ENCODE measurements at regions not wholly inside any gene's neighbourhood (a gene's known extent, or its start where the extent isn't known, plus 50 kb on each side); places are given as distances from the start of the nearest gene placed in this dataset.

DNA sequence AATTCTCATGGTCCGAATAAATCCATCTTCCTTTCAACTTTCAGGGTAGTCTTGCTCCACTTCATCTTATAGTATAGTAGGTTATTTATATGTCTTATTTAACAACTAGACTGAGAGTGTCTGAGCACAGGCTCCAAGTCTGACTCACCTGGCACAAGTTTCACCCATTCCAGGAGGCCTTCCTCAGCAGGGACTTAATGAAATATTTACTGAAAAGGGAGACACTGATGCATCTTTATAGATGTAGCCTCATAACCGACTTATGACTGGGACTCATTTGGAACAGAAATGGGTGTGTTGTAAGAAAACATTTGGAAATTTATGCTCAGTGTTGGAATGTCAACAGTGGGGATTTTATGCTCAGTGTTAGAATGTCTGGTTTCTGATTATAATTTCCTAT is 59.9 kb downstream of the CH25H start:
- Histone ChIP-seq H3K27ac (no peak overlapping the region), H3K36me3 (no peaks in the 10 kb centered on the region), H3K9me3 (peaks cover 0 to 5% (median 0%) of the 10 kb centered on the region in 8 donors), H3K27me3 (replicated peaks in 1 of 7) (no peaks in the 10 kb centered on the region), H3K4me3 (no peak overlapping the region), H3K4me1 (no peaks in the 10 kb centered on the region)
- no peak for DNase-seq
- 90 to 100% (median 97%) methylated on average over 2 of the region's 2 CpGs for WGBS, 5 donors
- TF ChIP-seq POLR2AphosphoS5 (IDR thresholded peaks at IDR 0.05), result no peak
- no peak for TF ChIP-seq POLR2A (IDR thresholded peaks at IDR 0.05)
- TF ChIP-seq CTCF (IDR thresholded peaks at IDR 0.05 in 8 of 11, conservative IDR thresholded peaks at IDR 0.05 in 3 of 11), result no peak
- intact Hi-C loops (cut with DNase I; ENCODE audit: low total_unique reads), result no loop called here

- TF ChIP-seq POLR2A (IDR thresholded peaks at IDR 0.05) (no peak), POLR2AphosphoS5 (IDR thresholded peaks at IDR 0.05) (no peak), CTCF (IDR thresholded peaks at IDR 0.05 in 8 of 11, conservative IDR thresholded peaks at IDR 0.05 in 3 of 11) (no peak)
- Histone ChIP-seq H3K27ac (peak overlapping the region in 5 of 8 donors; percentile 2 to 59 (median 34)), H3K4me3 (no peak overlapping the region), H3K27me3 (replicated peaks in 1 of 7) (no peaks in the 10 kb centered on the region), H3K36me3 (no peaks in the 10 kb centered on the region), H3K4me1 (no peaks in the 10 kb centered on the region), H3K9me3 (peaks cover 0 to 5% (median 0%) of the 10 kb centered on the region in 8 donors)
- DNase-seq, result no peak
- 29 to 37% (median 31%) methylated on average over 4 of the region's 4 CpGs for WGBS, 5 donors
- intact Hi-C loops (cut with DNase I; ENCODE audit: low total_unique reads), result no loop called here
Measured at GRCh38 chr10:89144836-89145235, 62.3 kb downstream of the CH25H start.

- Histone ChIP-seq H3K27me3 (replicated peaks in 1 of 7) (no peaks in the 10 kb centered on the region), H3K27ac (no peak overlapping the region), H3K4me1 (no peaks in the 10 kb centered on the region), H3K9me3 (no peaks in the 10 kb centered on the region), H3K4me3 (no peak overlapping the region), H3K36me3 (no peaks in the 10 kb centered on the region)
- TF ChIP-seq CTCF (IDR thresholded peaks at IDR 0.05 in 8 of 11, conservative IDR thresholded peaks at IDR 0.05 in 3 of 11), result no peak
- TF ChIP-seq POLR2AphosphoS5 (IDR thresholded peaks at IDR 0.05), result no peak
- TF ChIP-seq POLR2A (IDR thresholded peaks at IDR 0.05), result no peak
- WGBS, 5 donors, result 74 to 98% (median 79%) methylated on average over 2 of the region's 2 CpGs
- no peak for DNase-seq
- intact Hi-C loops (cut with DNase I; ENCODE audit: low total_unique reads), result no loop called here
Measured at GRCh38 chr10:89142590-89142989, 64.5 kb downstream of the CH25H start.

- TF ChIP-seq POLR2A (IDR thresholded peaks at IDR 0.05), result no peak
- no peak for TF ChIP-seq CTCF (IDR thresholded peaks at IDR 0.05 in 8 of 11, conservative IDR thresholded peaks at IDR 0.05 in 3 of 11)
- TF ChIP-seq POLR2AphosphoS5 (IDR thresholded peaks at IDR 0.05), result no peak
- no peak overlapping the region for H3K4me3 ChIP-seq
- no peaks in the 10 kb centered on the region for H3K9me3 ChIP-seq
Measured at GRCh38 chr10:89138755-89139490, 68.2 kb downstream of the CH25H start.

More at GRCh38 chr10:89138755-89139490, 68.2 kb downstream of the CH25H start:
- H3K36me3 ChIP-seq, result no peaks in the 10 kb centered on the region
- 82 to 93% (median 88%) methylated on average over 1 of the region's 1 CpG for WGBS, 5 donors
- DNase-seq, result no peak
- H3K4me1 ChIP-seq, result no peaks in the 10 kb centered on the region
- H3K27me3 ChIP-seq (replicated peaks in 1 of 7), result no peaks in the 10 kb centered on the region
- intact Hi-C loops (cut with DNase I; ENCODE audit: low total_unique reads), result no loop called here
- H3K27ac ChIP-seq, result no peak overlapping the region

Measured in spleen (tissue), 11 donors.